Left lung (tissue), 4 donors: ENCODE measurements at regions not wholly inside any gene's neighbourhood (a gene's known extent, or its start where the extent isn't known, plus 50 kb on each side); places are given as distances from the start of the nearest gene placed in this dataset.

ENCODE experiments used
- ATAC-seq: fragments of 200-7000 bp; cut with Tn5 transposase; one replicate; pipeline ENCODE4 v1.9.1; 2020; ENCODE audit warnings: moderate library complexity
- DNase-seq, 4 donors: peaks; one replicate each; pipeline ENCODE4 v3.0.0-alpha.2; 2013 to 2020
- H3K27ac ChIP-seq, 2 donors: fragments of 200-600 bp; sonication (generic) in 1 of 2; one replicate each; pipeline versions ENCODE4 v1.5.0 to v1.8.0; 2020 to 2021
- H3K27me3 ChIP-seq, 2 donors: fragments of 200-600 bp; sonication (generic) in 1 of 2; one replicate each; pipeline versions ENCODE4 v1.5.0 to v1.8.0; 2020 to 2021
- H3K36me3 ChIP-seq, 2 donors: fragments of 200-600 bp; sonication (generic) in 1 of 2; one replicate each; pipeline versions ENCODE4 v1.5.0 to v1.8.0; 2020 to 2021
- H3K4me1 ChIP-seq, 2 donors: fragments of 200-600 bp; one replicate each; pipeline ENCODE4 v1.8.0; 2021
- H3K4me3 ChIP-seq, 2 donors: fragments of 200-600 bp; sonication (generic) in 1 of 2; one replicate each; pipeline versions ENCODE4 v1.5.0 to v1.8.0; 2020 to 2021; ENCODE audit warnings: mild to moderate bottlenecking in 1 of 2
- H3K9me3 ChIP-seq, 2 donors: fragments of 200-600 bp; sonication (generic) in 1 of 2; one replicate each; pipeline versions ENCODE4 v1.5.0 to v1.8.0; 2020 to 2021
- CTCF ChIP-seq, 2 donors: fragments of 200-600 bp; sonication (generic) in 1 of 2; IDR thresholded peaks; one replicate each; pipeline versions ENCODE4 v1.5.0 to v1.8.0; 2021; ENCODE audit warnings: antibody characterized with exemption in 2 of 2
- intact Hi-C, 2 donors: fragments of 100-400 bp; cut with DNase I; formaldehyde crosslinking; loops; one replicate each; pipeline versions ENCODE4 v1.11.2 to v1.14.2; 2022
- donor health status: DM: no; HTN: yes; CAD: no.
- donor health status: DM: no; HTN: no; CAD: no.

GRCh38 chr12:127820846-127821245 lies 446.1 kb upstream of the TMEM132C start:
- no peaks in the 10 kb centered on the region for H3K27me3 ChIP-seq
- no peak for DNase-seq
- no peak for ATAC-seq
- peaks cover 0 to 2% of the 10 kb centered on the region in 2 donors for H3K9me3 ChIP-seq
- intact Hi-C loops, result no loop called here
- no peak overlapping the region for H3K27ac ChIP-seq
- no peak for TF ChIP-seq CTCF (IDR thresholded peaks at IDR 0.05)
- H3K4me3 ChIP-seq, result no peak overlapping the region
- no peaks in the 10 kb centered on the region for H3K36me3 ChIP-seq
- H3K4me1 ChIP-seq, result no peaks in the 10 kb centered on the region

- no peak for ATAC-seq
- no peaks in the 10 kb centered on the region for H3K4me1 ChIP-seq
- no peaks in the 10 kb centered on the region for H3K36me3 ChIP-seq
- no peak overlapping the region for H3K27ac ChIP-seq
- intact Hi-C loops, result no loop called here
- no peak overlapping the region for H3K4me3 ChIP-seq
- no peaks in the 10 kb centered on the region for H3K27me3 ChIP-seq
- TF ChIP-seq CTCF (IDR thresholded peaks at IDR 0.05), result no peak
- H3K9me3 ChIP-seq, result peaks cover 0 to 3% of the 10 kb centered on the region in 2 donors
- no peak for DNase-seq
These were observed 444.1 kb upstream of the TMEM132C start for GRCh38 chr12:127822809-127823411.

- ATAC-seq (no peak), DNase-seq (no peak)
- intact Hi-C loops, result no loop called here
- peaks cover 0 to 3% of the 10 kb centered on the region in 2 donors for H3K9me3 ChIP-seq
- H3K4me3 ChIP-seq, result no peak overlapping the region
- TF ChIP-seq CTCF (IDR thresholded peaks at IDR 0.05), result no peak
- H3K27ac ChIP-seq, result no peak overlapping the region
- no peaks in the 10 kb centered on the region for H3K27me3 ChIP-seq
- no peaks in the 10 kb centered on the region for H3K36me3 ChIP-seq
- H3K4me1 ChIP-seq, result no peaks in the 10 kb centered on the region
These were observed 443.2 kb upstream of the TMEM132C start for GRCh38 chr12:127823801-127824200.

- H3K9me3 ChIP-seq, result peaks cover 0 to 3% of the 10 kb centered on the region in 2 donors
- no peak for ATAC-seq
- no peak for TF ChIP-seq CTCF (IDR thresholded peaks at IDR 0.05)
These were observed 437.5 kb upstream of the TMEM132C start for GRCh38 chr12:127829281-127830064.

GRCh38 chr12:127830065-127830460 lies 436.9 kb upstream of the TMEM132C start:
- Histone ChIP-seq H3K27ac (no peak overlapping the region), H3K4me3 (no peak overlapping the region), H3K9me3 (peaks cover 0 to 3% of the 10 kb centered on the region in 2 donors), H3K4me1 (no peaks in the 10 kb centered on the region), H3K27me3 (no peaks in the 10 kb centered on the region), H3K36me3 (no peaks in the 10 kb centered on the region)
- TF ChIP-seq CTCF (IDR thresholded peaks at IDR 0.05), result no peak
- ATAC-seq (no peak), DNase-seq (no peak)
- intact Hi-C loops, result no loop called here

More at GRCh38 chr12:127829281-127830064, 437.5 kb upstream of the TMEM132C start:
- no peaks in the 10 kb centered on the region for H3K36me3 ChIP-seq
- no peaks in the 10 kb centered on the region for H3K27me3 ChIP-seq
- DNase-seq, result no peak
- H3K4me1 ChIP-seq, result no peaks in the 10 kb centered on the region
- H3K4me3 ChIP-seq, result no peak overlapping the region
- no peak overlapping the region for H3K27ac ChIP-seq
- intact Hi-C loops, result no loop called here
